ENCODE measurements at regions not wholly inside any gene's neighbourhood (a gene's known extent, or its start where the extent isn't known, plus 50 kb on each side); places are given as distances from the start of the nearest gene placed in this dataset.

GRCh38 chr20:12410783-12411182, 493.1 kb downstream of the BTBD3 start:
- FAIRE-seq (no peak), DNase-seq (ENCODE audit: insufficient read length, low spot score) (no peak)
- TF ChIP-seq TAF1 (IDR thresholded peaks at IDR 0.05; ENCODE audit: low read depth, low read length) (no peak), POLR2AphosphoS5 (IDR thresholded peaks at IDR 0.05; ENCODE audit: low read depth, low read length) (no peak), PAX5 (IDR thresholded peaks at IDR 0.05; ENCODE audit: insufficient read depth, low read length, severe bottlenecking) (no peak), SPI1 (IDR thresholded peaks at IDR 0.05; ENCODE audit: low read depth, low read length) (no peak), POLR2A (IDR thresholded peaks at IDR 0.05; ENCODE audit: low read depth, low read length) (no peak), POU2F2 (IDR thresholded peaks at IDR 0.05; ENCODE audit: low read depth, low read length) (no peak)

- no peak for DNase-seq (ENCODE audit: insufficient read length, low spot score)
- no peak for FAIRE-seq
- TF ChIP-seq POU2F2 (IDR thresholded peaks at IDR 0.05; ENCODE audit: low read depth, low read length) (no peak), SPI1 (IDR thresholded peaks at IDR 0.05; ENCODE audit: low read depth, low read length) (no peak), TAF1 (IDR thresholded peaks at IDR 0.05; ENCODE audit: low read depth, low read length) (no peak), POLR2A (IDR thresholded peaks at IDR 0.05; ENCODE audit: low read depth, low read length) (no peak), PAX5 (IDR thresholded peaks at IDR 0.05; ENCODE audit: insufficient read depth, low read length, severe bottlenecking) (no peak)
Measured at GRCh38 chr20:12411246-12411940, 493.7 kb downstream of the BTBD3 start.

- DNase-seq (ENCODE audit: insufficient read length, low spot score) (no peak), FAIRE-seq (no peak)
- TF ChIP-seq POLR2AphosphoS5 (IDR thresholded peaks at IDR 0.05; ENCODE audit: low read depth, low read length), result no peak
- no peak for TF ChIP-seq SPI1 (IDR thresholded peaks at IDR 0.05; ENCODE audit: low read depth, low read length)
- no peak for TF ChIP-seq PAX5 (IDR thresholded peaks at IDR 0.05; ENCODE audit: insufficient read depth, low read length, severe bottlenecking)
- no peak for TF ChIP-seq POU2F2 (IDR thresholded peaks at IDR 0.05; ENCODE audit: low read depth, low read length)
- TF ChIP-seq TAF1 (IDR thresholded peaks at IDR 0.05; ENCODE audit: low read depth, low read length), result no peak
- no peak for TF ChIP-seq POLR2A (IDR thresholded peaks at IDR 0.05; ENCODE audit: low read depth, low read length)
Measured at GRCh38 chr20:12413116-12413515, 495.4 kb downstream of the BTBD3 start.

GRCh38 chr20:12414446-12415274, 497.0 kb downstream of the BTBD3 start:
- FAIRE-seq (no peak), DNase-seq (ENCODE audit: insufficient read length, low spot score) (no peak)
- TF ChIP-seq POLR2AphosphoS5 (IDR thresholded peaks at IDR 0.05; ENCODE audit: low read depth, low read length), result no peak
- TF ChIP-seq POU2F2 (IDR thresholded peaks at IDR 0.05; ENCODE audit: low read depth, low read length), result no peak
- TF ChIP-seq PAX5 (IDR thresholded peaks at IDR 0.05; ENCODE audit: insufficient read depth, low read length, severe bottlenecking), result no peak

GRCh38 chr20:12416281-12416680, 498.6 kb downstream of the BTBD3 start:
- no peak for DNase-seq (ENCODE audit: insufficient read length, low spot score)
- no peak for FAIRE-seq
- TF ChIP-seq TAF1 (IDR thresholded peaks at IDR 0.05; ENCODE audit: low read depth, low read length), result no peak

GRCh38 chr20:12433724-12434123, 516.0 kb downstream of the BTBD3 start:
- FAIRE-seq (no peak), DNase-seq (ENCODE audit: insufficient read length, low spot score) (no peak)
- TF ChIP-seq POLR2AphosphoS5 (IDR thresholded peaks at IDR 0.05; ENCODE audit: low read depth, low read length) (no peak), POLR2A (IDR thresholded peaks at IDR 0.05; ENCODE audit: low read depth, low read length) (no peak), PAX5 (IDR thresholded peaks at IDR 0.05; ENCODE audit: insufficient read depth, low read length, severe bottlenecking) (no peak), SPI1 (IDR thresholded peaks at IDR 0.05; ENCODE audit: low read depth, low read length) (no peak), TAF1 (IDR thresholded peaks at IDR 0.05; ENCODE audit: low read depth, low read length) (no peak), POU2F2 (IDR thresholded peaks at IDR 0.05; ENCODE audit: low read depth, low read length) (no peak)

- TF ChIP-seq PAX5 (IDR thresholded peaks at IDR 0.05; ENCODE audit: insufficient read depth, low read length, severe bottlenecking) (no peak), POU2F2 (IDR thresholded peaks at IDR 0.05; ENCODE audit: low read depth, low read length) (no peak), SPI1 (IDR thresholded peaks at IDR 0.05; ENCODE audit: low read depth, low read length) (no peak), POLR2AphosphoS5 (IDR thresholded peaks at IDR 0.05; ENCODE audit: low read depth, low read length) (no peak), TAF1 (IDR thresholded peaks at IDR 0.05; ENCODE audit: low read depth, low read length) (no peak), POLR2A (IDR thresholded peaks at IDR 0.05; ENCODE audit: low read depth, low read length) (no peak)
- DNase-seq (ENCODE audit: insufficient read length, low spot score) (no peak), FAIRE-seq (no peak)
Measured at GRCh38 chr20:12434672-12435071, 517.0 kb downstream of the BTBD3 start.

GRCh38 chr20:12435268-12435667, 517.6 kb downstream of the BTBD3 start:
- TF ChIP-seq POU2F2 (IDR thresholded peaks at IDR 0.05; ENCODE audit: low read depth, low read length), result no peak
- no peak for TF ChIP-seq SPI1 (IDR thresholded peaks at IDR 0.05; ENCODE audit: low read depth, low read length)
- TF ChIP-seq PAX5 (IDR thresholded peaks at IDR 0.05; ENCODE audit: insufficient read depth, low read length, severe bottlenecking), result no peak
- no peak for TF ChIP-seq TAF1 (IDR thresholded peaks at IDR 0.05; ENCODE audit: low read depth, low read length)
- no peak for TF ChIP-seq POLR2A (IDR thresholded peaks at IDR 0.05; ENCODE audit: low read depth, low read length)
- TF ChIP-seq POLR2AphosphoS5 (IDR thresholded peaks at IDR 0.05; ENCODE audit: low read depth, low read length), result no peak
- FAIRE-seq (no peak), DNase-seq (ENCODE audit: insufficient read length, low spot score) (no peak)

- FAIRE-seq, result no peak
Measured at GRCh38 chr20:12453711-12454110, 536.0 kb downstream of the BTBD3 start.

More at GRCh38 chr20:12453711-12454110, 536.0 kb downstream of the BTBD3 start:
- no peak for DNase-seq (ENCODE audit: insufficient read length, low spot score)
- no peak for TF ChIP-seq TAF1 (IDR thresholded peaks at IDR 0.05; ENCODE audit: low read depth, low read length)
- TF ChIP-seq PAX5 (IDR thresholded peaks at IDR 0.05; ENCODE audit: insufficient read depth, low read length, severe bottlenecking), result no peak
- TF ChIP-seq SPI1 (IDR thresholded peaks at IDR 0.05; ENCODE audit: low read depth, low read length), result no peak
- TF ChIP-seq POLR2AphosphoS5 (IDR thresholded peaks at IDR 0.05; ENCODE audit: low read depth, low read length), result no peak
- no peak for TF ChIP-seq POU2F2 (IDR thresholded peaks at IDR 0.05; ENCODE audit: low read depth, low read length)
- TF ChIP-seq POLR2A (IDR thresholded peaks at IDR 0.05; ENCODE audit: low read depth, low read length), result no peak

Measured in GM12891 (cell line).